Erythroblast (primary cell): ENCODE measurements at regions not wholly inside any gene's neighbourhood (a gene's known extent, or its start where the extent isn't known, plus 50 kb on each side); places are given as distances from the start of the nearest gene placed in this dataset.

Experiments
- GATA1 ChIP-seq: IDR thresholded peaks from 2 replicates; pipeline ENCODE4 v1.6.1; 2011; ENCODE audit warnings: low read depth, mild to moderate bottlenecking, control low read depth, low read length, moderate library complexity
- POLR2A ChIP-seq: IDR thresholded peaks from 2 replicates; pipeline ENCODE4 v1.6.1; 2011; ENCODE audit warnings: mild to moderate bottlenecking, low read length

DNA sequence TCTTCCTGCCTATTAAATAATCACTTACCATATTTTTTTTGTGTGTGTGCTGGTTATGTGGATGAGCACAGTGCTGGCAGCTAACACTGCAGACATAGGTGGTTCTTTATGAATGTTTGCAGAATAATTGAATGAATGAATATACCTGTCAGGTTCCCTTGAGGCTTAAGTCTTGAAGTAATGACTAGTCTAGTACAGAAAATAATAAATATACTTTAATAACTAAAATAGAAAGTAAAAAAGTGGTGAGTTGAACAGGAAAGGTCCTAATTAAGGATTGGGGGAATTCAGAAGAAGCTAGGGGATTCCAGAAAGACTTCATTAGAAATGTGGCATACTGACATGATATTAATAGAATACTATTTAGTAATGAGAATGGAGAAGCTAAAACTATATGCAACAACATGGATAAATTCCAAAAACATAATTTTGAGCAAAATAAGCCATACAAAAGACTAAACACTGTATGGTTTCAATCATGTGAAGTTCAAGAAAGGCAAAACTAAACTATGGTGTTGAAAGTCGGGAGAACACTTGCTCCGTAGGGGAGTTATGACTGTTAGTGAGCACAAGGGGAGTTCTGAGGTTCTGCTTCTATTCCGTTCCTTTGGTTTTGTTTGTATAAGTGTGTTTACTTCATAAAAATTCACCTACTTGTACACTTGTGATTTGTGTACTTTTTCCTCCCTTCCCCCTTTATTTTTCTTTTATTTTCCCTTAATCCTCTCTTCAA is 464.6 kb downstream of the MTX2 start:
- TF ChIP-seq POLR2A (no peak), GATA1 (no peak)
